Vagina (tissue), 2 donors: ENCODE measurements at regions not wholly inside any gene's neighbourhood (a gene's known extent, or its start where the extent isn't known, plus 50 kb on each side); places are given as distances from the start of the nearest gene placed in this dataset.

Source experiments
- CTCF ChIP-seq, 3 experiments: fragments of 450-650 bp in 2 of 3; fragments of 200-600 bp in 1 of 3; sonication (generic) in 1 of 3; IDR thresholded peaks; one replicate each; pipeline ENCODE4 v1.5.1; 2017 to 2019; ENCODE audit warnings: antibody characterized with exemption in 3 of 3, mild to moderate bottlenecking in 2 of 3, moderate library complexity in 2 of 3
- POLR2A ChIP-seq, 2 donors: fragments of 450-650 bp; IDR thresholded peaks; one replicate each; pipeline ENCODE4 v1.6.1; 2017; ENCODE audit warnings: antibody characterized with exemption in 2 of 2, mild to moderate bottlenecking in 2 of 2, moderate library complexity in 2 of 2

GRCh38 chr3:163132111-163132510 is 1635.5 kb downstream of the OTOL1 start:
- TF ChIP-seq POLR2A (IDR thresholded peaks at IDR 0.05): no peak
- TF ChIP-seq CTCF (IDR thresholded peaks at IDR 0.05): no peak
